ENCODE measurements at regions not wholly inside any gene's neighbourhood (a gene's known extent, or its start where the extent isn't known, plus 50 kb on each side); places are given as distances from the start of the nearest gene placed in this dataset.
A peak's percentile ranks its signal among the peaks of the same experiment; 100 is the strongest.

DNA sequence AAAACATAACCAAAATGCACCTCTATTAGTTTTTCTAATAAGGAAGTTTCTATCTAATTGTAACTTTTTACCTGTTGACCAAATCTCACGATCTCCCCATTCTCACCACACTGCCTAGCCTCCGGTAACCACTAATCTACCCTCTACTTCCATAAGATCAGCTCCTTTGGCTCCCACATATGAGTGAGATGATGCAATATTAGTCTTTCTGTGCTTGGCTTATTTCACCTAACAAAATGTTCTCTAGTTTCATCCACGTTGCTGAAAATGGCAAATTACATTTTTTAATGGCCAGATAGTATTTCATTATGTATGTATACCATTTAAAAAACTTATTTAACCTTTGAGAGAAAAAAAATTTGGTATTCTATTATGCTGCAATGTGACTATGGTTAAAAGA lies 379.0 kb upstream of the NXPH2 start:
- no peak overlapping the region for H3K56ac ChIP-seq (ENCODE audit: insufficient read length, low read depth, low read length)
- Mint-ChIP-seq H3K4me1 (peaks cover 31% of the 10 kb centered on the region in 2 experiments), H3K4me3 (no peak overlapping the region), H3K36me3 (ENCODE audit: insufficient read depth in 1 of 3, low read depth in 3 of 3) (peaks cover 0 to 2% (median 0%) of the 10 kb centered on the region in 3 experiments; a peak in 1 of 7 replicates), H3K27ac (peak overlapping the region in 1 of 3 experiments; percentile 28; a peak in 1 of 7 replicates), H3K27me3 (ENCODE audit: low read depth) (no peaks in the 10 kb centered on the region), H3K9me3 (no peaks in the 10 kb centered on the region; a peak in 1 of 5 replicates)
- no peak overlapping the region for H2AFZ ChIP-seq (ENCODE audit: low read length)
- no peak overlapping the region for H3K14ac ChIP-seq (ENCODE audit: insufficient read depth, low read length)
- no peak overlapping the region for H4K8ac ChIP-seq (replicated peaks; ENCODE audit: insufficient read length, low read depth, low read length)
- no peak overlapping the region for H3K23ac ChIP-seq (ENCODE audit: insufficient read length, low read depth, low read length)
- H4K91ac ChIP-seq (ENCODE audit: insufficient read length, low read depth, low read length), result no peak overlapping the region
- no peak overlapping the region for H2BK20ac ChIP-seq (ENCODE audit: low read depth, low read length, poor library complexity, severe bottlenecking)
- no peak overlapping the region for H2BK5ac ChIP-seq (ENCODE audit: insufficient read length, low read length)
- no peak overlapping the region for H2AK5ac ChIP-seq (ENCODE audit: insufficient read length, low read length)
- H2BK15ac ChIP-seq (ENCODE audit: low read depth, low read length), result no peak overlapping the region
- TF ChIP-seq, protein P1, sequence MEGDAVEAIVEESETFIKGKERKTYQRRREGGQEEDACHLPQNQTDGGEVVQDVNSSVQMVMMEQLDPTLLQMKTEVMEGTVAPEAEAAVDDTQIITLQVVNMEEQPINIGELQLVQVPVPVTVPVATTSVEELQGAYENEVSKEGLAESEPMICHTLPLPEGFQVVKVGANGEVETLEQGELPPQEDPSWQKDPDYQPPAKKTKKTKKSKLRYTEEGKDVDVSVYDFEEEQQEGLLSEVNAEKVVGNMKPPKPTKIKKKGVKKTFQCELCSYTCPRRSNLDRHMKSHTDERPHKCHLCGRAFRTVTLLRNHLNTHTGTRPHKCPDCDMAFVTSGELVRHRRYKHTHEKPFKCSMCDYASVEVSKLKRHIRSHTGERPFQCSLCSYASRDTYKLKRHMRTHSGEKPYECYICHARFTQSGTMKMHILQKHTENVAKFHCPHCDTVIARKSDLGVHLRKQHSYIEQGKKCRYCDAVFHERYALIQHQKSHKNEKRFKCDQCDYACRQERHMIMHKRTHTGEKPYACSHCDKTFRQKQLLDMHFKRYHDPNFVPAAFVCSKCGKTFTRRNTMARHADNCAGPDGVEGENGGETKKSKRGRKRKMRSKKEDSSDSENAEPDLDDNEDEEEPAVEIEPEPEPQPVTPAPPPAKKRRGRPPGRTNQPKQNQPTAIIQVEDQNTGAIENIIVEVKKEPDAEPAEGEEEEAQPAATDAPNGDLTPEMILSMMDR (conservative IDR thresholded peaks at IDR 0.05), result no peak
- no peak overlapping the region for H2BK12ac ChIP-seq (ENCODE audit: insufficient read length, low read depth, low read length)
- no peak overlapping the region for H3T11ph ChIP-seq (ENCODE audit: low read length)
- H4K20me1 ChIP-seq (ENCODE audit: control insufficient read depth, insufficient read depth, insufficient read length), result no peaks in the 10 kb centered on the region
- H3K9ac ChIP-seq (ENCODE audit: extremely low read depth, insufficient read length, low read length), result no peak overlapping the region
- H3K18ac ChIP-seq (ENCODE audit: insufficient read length, low read depth, low read length), result no peak overlapping the region
- no peak overlapping the region for H3K27ac ChIP-seq (ENCODE audit: insufficient read length, low read depth, low read length)
- H3K79me2 ChIP-seq (ENCODE audit: insufficient read depth, low read length), result no peaks in the 10 kb centered on the region
- H2BK120ac ChIP-seq (ENCODE audit: low read depth, low read length, poor library complexity, severe bottlenecking), result no peak overlapping the region
- H3K79me1 ChIP-seq (ENCODE audit: insufficient read depth, low read depth, low read length, poor library complexity, severe bottlenecking), result no peaks in the 10 kb centered on the region
- H4K5ac ChIP-seq (ENCODE audit: insufficient read length, low read depth, low read length), result no peak overlapping the region
- DNase-seq, result no peak
- no peak overlapping the region for H3K4me2 ChIP-seq (ENCODE audit: insufficient read depth, insufficient read length, low read length)
- H3K4me1 ChIP-seq (ENCODE audit: insufficient read depth, low read length), result peaks cover 3% of the 10 kb centered on the region; the same call in 1 of the 2 replicates
- H3K27me3 ChIP-seq (ENCODE audit: insufficient read depth, low read length), result no peaks in the 10 kb centered on the region
- no peaks in the 10 kb centered on the region for H3K23me2 ChIP-seq (ENCODE audit: insufficient read length, low read depth, low read length, poor library complexity, severe bottlenecking)
- H3K9me3 ChIP-seq (ENCODE audit: control insufficient read depth, low read depth, low read length), result no peaks in the 10 kb centered on the region
- WGBS (ENCODE audit: extremely low coverage, insufficient read length, low lambda C conversion rate), result no CpG with 5 or more reads among the region's 3 CpGs
- no peak overlapping the region for H3K4ac ChIP-seq (ENCODE audit: low read depth, low read length)
